H1 (cell line): ENCODE measurements at regions not wholly inside any gene's neighbourhood (a gene's known extent, or its start where the extent isn't known, plus 50 kb on each side); places are given as distances from the start of the nearest gene placed in this dataset.

ENCODE experiments used
- BCL11A ChIP-seq, 2 experiments: IDR thresholded peaks; one replicate each; pipeline ENCODE4 v1.6.1; 2011; ENCODE audit warnings: low read depth in 2 of 2, low read length in 2 of 2, mild to moderate bottlenecking in 2 of 2
- CHD7 ChIP-seq: fragments of 300-600 bp; sonication (generic); IDR thresholded peaks from 2 replicates; pipeline ENCODE4 v1.7.1; 2012; ENCODE audit warnings: low read length, moderate library complexity, mild to moderate bottlenecking, inconsistent platforms; ENCODE audit not compliant: insufficient replicate concordance
- HDAC2 ChIP-seq, 2 experiments: fragments of 300-600 bp in 1 of 2; sonication (generic) in 1 of 2; IDR thresholded peaks; 2 replicates each; pipeline ENCODE4 v1.6.1; 2011 to 2012; ENCODE audit warnings: low read depth in 2 of 2, low read length in 2 of 2, mild to moderate bottlenecking in 2 of 2, moderate library complexity in 2 of 2, borderline replicate concordance in 1 of 2, inconsistent platforms in 1 of 2
- RFX5 ChIP-seq: IDR thresholded peaks from 2 replicates; pipeline ENCODE4 v1.6.1; 2011; ENCODE audit warnings: low read depth, low read length, improper control_type of control experiment, borderline replicate concordance
- RXRA ChIP-seq: IDR thresholded peaks from 2 replicates; pipeline ENCODE4 v1.6.1; 2011; ENCODE audit warnings: low read depth, mild to moderate bottlenecking, low read length, moderate library complexity; ENCODE audit not compliant: insufficient read depth

GRCh38 chr1:234722904-234723720 lies 113.1 kb upstream of the IRF2BP2 start (continued):
- no peak for TF ChIP-seq CHD7
- no peak for TF ChIP-seq HDAC2 (IDR thresholded peaks at IDR 0.05; ENCODE audit: borderline replicate concordance in 1 of 2, low read depth in 2 of 2, low read length in 2 of 2)
- TF ChIP-seq RXRA, result no peak
- no peak for TF ChIP-seq BCL11A (IDR thresholded peaks at IDR 0.05; ENCODE audit: low read depth in 2 of 2, low read length in 2 of 2)
- TF ChIP-seq RFX5, result no peak
- TF ChIP-seq, all 59 proteins: peak for 0
